ENCODE measurements at regions not wholly inside any gene's neighbourhood (a gene's known extent, or its start where the extent isn't known, plus 50 kb on each side); places are given as distances from the start of the nearest gene placed in this dataset.

- peaks cover 0 to 2% of the 10 kb centered on the region in 2 experiments; a peak in 3 of 5 replicates for H3K9me3 Mint-ChIP-seq
- Histone ChIP-seq H3K18ac (ENCODE audit: insufficient read length, low read depth, low read length) (no peak overlapping the region), H3K27me3 (ENCODE audit: insufficient read depth, low read length) (no peaks in the 10 kb centered on the region), H2BK12ac (ENCODE audit: insufficient read length, low read depth, low read length) (no peak overlapping the region), H4K20me1 (ENCODE audit: control insufficient read depth, insufficient read depth, insufficient read length) (no peaks in the 10 kb centered on the region), H3K79me2 (ENCODE audit: insufficient read depth, low read length) (no peaks in the 10 kb centered on the region), H2AFZ (ENCODE audit: low read length) (no peak overlapping the region), H3K14ac (ENCODE audit: insufficient read depth, low read length) (no peak overlapping the region), H4K91ac (ENCODE audit: insufficient read length, low read depth, low read length) (no peak overlapping the region), H3K9me3 (ENCODE audit: control insufficient read depth, low read depth, low read length) (no peaks in the 10 kb centered on the region), H3K9ac (ENCODE audit: extremely low read depth, insufficient read length, low read length) (no peak overlapping the region), H2BK5ac (ENCODE audit: insufficient read length, low read length) (no peak overlapping the region), H3K27ac (ENCODE audit: insufficient read length, low read depth, low read length) (no peak overlapping the region), H2BK15ac (ENCODE audit: low read depth, low read length) (no peak overlapping the region), H3K4me2 (ENCODE audit: insufficient read depth, insufficient read length, low read length) (no peak overlapping the region), H3K56ac (ENCODE audit: insufficient read length, low read depth, low read length) (no peak overlapping the region), H3K4ac (ENCODE audit: low read depth, low read length) (no peak overlapping the region), H3K23ac (ENCODE audit: insufficient read length, low read depth, low read length) (no peak overlapping the region), H3T11ph (ENCODE audit: low read length) (no peak overlapping the region), H2BK120ac (ENCODE audit: low read depth, low read length, poor library complexity, severe bottlenecking) (no peak overlapping the region), H3K23me2 (ENCODE audit: insufficient read length, low read depth, low read length, poor library complexity, severe bottlenecking) (no peaks in the 10 kb centered on the region), H3K4me1 (ENCODE audit: insufficient read depth, low read length) (no peaks in the 10 kb centered on the region), H3K79me1 (ENCODE audit: insufficient read depth, low read depth, low read length, poor library complexity, severe bottlenecking) (no peaks in the 10 kb centered on the region), H4K8ac (replicated peaks; ENCODE audit: insufficient read length, low read depth, low read length) (no peak overlapping the region), H2AK5ac (ENCODE audit: insufficient read length, low read length) (no peak overlapping the region), H2BK20ac (ENCODE audit: low read depth, low read length, poor library complexity, severe bottlenecking) (no peak overlapping the region), H4K5ac (ENCODE audit: insufficient read length, low read depth, low read length) (no peak overlapping the region)
- H3K4me3 Mint-ChIP-seq: no peak overlapping the region
- DNase-seq: no peak
- no peaks in the 10 kb centered on the region; the same call in 1 of the 2 replicates for H3K27me3 Mint-ChIP-seq (ENCODE audit: low read depth)
- no peak overlapping the region for H3K27ac Mint-ChIP-seq
- TF ChIP-seq CTCF (conservative IDR thresholded peaks at IDR 0.05): no peak
- no CpG with 5 or more reads among the region's 2 CpGs for WGBS (ENCODE audit: extremely low coverage, insufficient read length, low lambda C conversion rate)
- H3K36me3 Mint-ChIP-seq (ENCODE audit: insufficient read depth in 1 of 3, low read depth in 3 of 3): no peaks in the 10 kb centered on the region
- H3K4me1 Mint-ChIP-seq: peaks cover 11% of the 10 kb centered on the region in 2 experiments
These were observed 99.1 kb upstream of the JCAD start for GRCh38 chr10:30158325-30158960.
